Ascending aorta (tissue), 2 donors: ENCODE measurements at regions not wholly inside any gene's neighbourhood (a gene's known extent, or its start where the extent isn't known, plus 50 kb on each side); places are given as distances from the start of the nearest gene placed in this dataset.
"Not testable (repeated sequence)": the region's sequence is repeated elsewhere in the genome, so short reads cannot be mapped to it uniquely, and the experiment has no call there.

Experiments used
- DNase-seq, 2 donors: peaks; one replicate each; pipeline ENCODE4 v3.0.0-alpha.2; 2019; ENCODE audit warnings: low spot score in 2 of 2
- H3K27ac ChIP-seq, 2 donors: fragments of 200-600 bp; sonication (generic); one replicate each; pipeline ENCODE4 v1.5.1; 2016 to 2017; ENCODE audit warnings: mild to moderate bottlenecking in 1 of 2
- H3K27me3 ChIP-seq: fragments of 200-600 bp; sonication (generic); one replicate; pipeline ENCODE4 v1.5.1; 2017
- H3K36me3 ChIP-seq, 2 donors: fragments of 200-600 bp; sonication (generic); one replicate each; pipeline ENCODE4 v1.5.1; 2016
- H3K4me1 ChIP-seq, 2 donors: fragments of 200-600 bp; sonication (generic); one replicate each; pipeline ENCODE4 v1.5.1; 2016 to 2017; ENCODE audit warnings: mild to moderate bottlenecking in 1 of 2
- H3K4me3 ChIP-seq, 2 donors: fragments of 200-600 bp; sonication (generic); one replicate each; pipeline ENCODE4 v1.5.1; 2016 to 2017; ENCODE audit warnings: mild to moderate bottlenecking in 1 of 2
- H3K9me3 ChIP-seq, 2 donors: fragments of 200-600 bp; sonication (generic); one replicate each; pipeline ENCODE4 v1.5.1; 2016
- intact Hi-C: fragments of 100-400 bp; cut with DNase I; formaldehyde crosslinking; loops from one replicate; pipeline ENCODE4 v1.15.1; 2023
- TF ChIP-seq, protein P1 (sequence below), 3 experiments: fragments of 200-600 bp in 2 of 3; fragments of 450-650 bp in 1 of 3; sonication (generic) in 2 of 3; IDR thresholded peaks; one replicate each; pipeline ENCODE4 v1.5.1; 2016 to 2019; ENCODE audit warnings: antibody characterized with exemption in 3 of 3, mild to moderate bottlenecking in 1 of 3, moderate library complexity in 1 of 3

DNA sequence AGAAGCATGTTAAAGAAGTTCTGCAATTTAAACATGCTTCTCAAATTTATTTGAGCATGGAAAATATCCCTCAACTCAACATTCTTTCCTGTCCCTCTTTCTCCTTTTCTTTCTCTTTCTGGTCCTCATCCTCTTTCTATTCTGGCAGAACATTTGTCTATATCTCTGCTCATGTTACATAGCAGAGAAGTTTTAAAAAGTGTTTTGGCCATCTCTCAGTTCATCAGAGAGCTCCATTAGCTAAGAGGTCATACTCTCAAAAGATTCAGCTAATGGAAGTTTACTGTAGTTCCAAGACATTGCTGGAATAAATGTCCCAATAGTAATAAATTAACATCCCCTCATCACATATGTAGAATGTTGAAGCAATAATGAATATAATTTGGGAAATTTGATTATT is 53.5 kb downstream of the XCL2 start:
- Histone ChIP-seq H3K27ac (no peak overlapping the region), H3K4me3 (no peak overlapping the region), H3K4me1 (peaks cover 0 to 2% of the 10 kb centered on the region in 2 donors), H3K36me3 (no peaks in the 10 kb centered on the region), H3K27me3 (no peaks in the 10 kb centered on the region), H3K9me3 (no peaks in the 10 kb centered on the region)
- TF ChIP-seq, protein P1, sequence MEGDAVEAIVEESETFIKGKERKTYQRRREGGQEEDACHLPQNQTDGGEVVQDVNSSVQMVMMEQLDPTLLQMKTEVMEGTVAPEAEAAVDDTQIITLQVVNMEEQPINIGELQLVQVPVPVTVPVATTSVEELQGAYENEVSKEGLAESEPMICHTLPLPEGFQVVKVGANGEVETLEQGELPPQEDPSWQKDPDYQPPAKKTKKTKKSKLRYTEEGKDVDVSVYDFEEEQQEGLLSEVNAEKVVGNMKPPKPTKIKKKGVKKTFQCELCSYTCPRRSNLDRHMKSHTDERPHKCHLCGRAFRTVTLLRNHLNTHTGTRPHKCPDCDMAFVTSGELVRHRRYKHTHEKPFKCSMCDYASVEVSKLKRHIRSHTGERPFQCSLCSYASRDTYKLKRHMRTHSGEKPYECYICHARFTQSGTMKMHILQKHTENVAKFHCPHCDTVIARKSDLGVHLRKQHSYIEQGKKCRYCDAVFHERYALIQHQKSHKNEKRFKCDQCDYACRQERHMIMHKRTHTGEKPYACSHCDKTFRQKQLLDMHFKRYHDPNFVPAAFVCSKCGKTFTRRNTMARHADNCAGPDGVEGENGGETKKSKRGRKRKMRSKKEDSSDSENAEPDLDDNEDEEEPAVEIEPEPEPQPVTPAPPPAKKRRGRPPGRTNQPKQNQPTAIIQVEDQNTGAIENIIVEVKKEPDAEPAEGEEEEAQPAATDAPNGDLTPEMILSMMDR (IDR thresholded peaks at IDR 0.05), result no peak
- intact Hi-C loops, result no loop called here
- no peak for DNase-seq

DNA sequence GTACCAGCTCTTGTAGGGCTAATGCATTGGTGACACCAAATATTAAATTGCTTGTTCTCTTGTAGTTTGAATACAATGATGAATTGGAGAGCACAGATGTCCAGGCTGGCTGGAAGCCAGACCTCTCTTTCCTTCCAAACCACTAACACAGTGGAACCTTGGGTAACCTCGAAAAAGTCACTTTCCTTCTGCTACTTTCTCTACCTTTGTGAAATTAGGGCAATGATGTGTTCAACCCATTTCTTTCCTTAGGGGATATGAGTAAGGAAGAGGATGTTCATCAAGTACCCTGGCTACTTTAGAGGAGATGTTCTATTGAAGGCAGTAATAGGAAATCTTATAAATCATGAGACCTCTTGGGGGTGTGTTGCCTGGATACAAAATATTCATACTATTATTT is 55.7 kb downstream of the XCL2 start:
- no peak overlapping the region for H3K27ac ChIP-seq
- TF ChIP-seq, protein P1 (IDR thresholded peaks at IDR 0.05), result no peak
- peaks cover 3 to 8% of the 10 kb centered on the region in 2 donors for H3K4me1 ChIP-seq
- no peaks in the 10 kb centered on the region for H3K27me3 ChIP-seq
- no peak for DNase-seq
- H3K36me3 ChIP-seq, result no peaks in the 10 kb centered on the region
- H3K9me3 ChIP-seq, result no peaks in the 10 kb centered on the region
- intact Hi-C loops, result no loop called here
- no peak overlapping the region for H3K4me3 ChIP-seq

DNA sequence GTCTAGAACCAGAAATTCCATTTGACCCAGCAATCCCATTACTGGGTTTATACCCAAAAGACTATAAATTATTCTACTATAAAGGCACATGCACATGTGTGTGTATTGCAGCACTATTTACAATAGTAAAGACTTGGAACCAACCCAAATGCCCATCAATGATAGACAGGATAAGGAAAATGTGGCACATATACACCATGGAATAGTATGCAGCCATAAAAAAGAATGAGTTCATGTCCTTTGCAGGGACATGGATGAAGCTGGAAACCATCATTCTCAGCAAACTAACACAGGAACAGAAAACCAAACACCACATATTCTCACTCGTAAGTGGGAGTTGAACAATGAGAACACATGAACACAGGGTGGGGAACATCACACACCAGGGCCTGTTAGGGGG is 57.0 kb downstream of the XCL2 start:
- H3K9me3 ChIP-seq, DNase-seq, H3K36me3 ChIP-seq, intact Hi-C loops, H3K27ac ChIP-seq, H3K4me3 ChIP-seq, H3K27me3 ChIP-seq: not testable (repeated sequence)
- peaks cover 5 to 12% of the 10 kb centered on the region in 2 donors for H3K4me1 ChIP-seq

DNA sequence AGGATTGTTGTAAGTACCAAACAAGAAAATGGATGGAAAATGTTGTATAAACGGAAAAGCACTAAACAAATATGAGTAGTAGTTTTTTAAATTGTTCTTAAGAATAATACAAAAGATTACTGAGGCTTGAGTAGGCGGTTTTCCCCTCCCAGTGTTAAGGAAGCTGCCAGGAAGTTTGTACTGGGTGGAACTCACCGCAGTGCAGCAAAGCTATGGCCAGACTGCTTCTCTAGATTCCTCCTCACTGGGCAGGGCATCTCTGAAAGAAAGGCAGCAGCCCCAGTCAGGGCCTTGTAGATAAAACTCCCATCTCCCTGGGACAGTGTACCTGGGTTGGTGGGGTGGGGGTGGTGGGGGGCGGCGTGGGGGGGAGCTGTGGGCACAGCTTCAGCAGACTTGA is 58.7 kb downstream of the XCL2 start:
- TF ChIP-seq, protein P1 (IDR thresholded peaks at IDR 0.05), result no peak
- Histone ChIP-seq H3K36me3 (no peaks in the 10 kb centered on the region), H3K4me3 (no peak overlapping the region), H3K27me3 (no peaks in the 10 kb centered on the region), H3K4me1 (peaks cover 5 to 12% of the 10 kb centered on the region in 2 donors), H3K9me3 (no peaks in the 10 kb centered on the region), H3K27ac (peak overlapping the region in 1 of 2 donors; percentile 39)
- intact Hi-C loops, result no loop called here
- peak in 1 of 2 donors; percentile 67 for DNase-seq

DNA sequence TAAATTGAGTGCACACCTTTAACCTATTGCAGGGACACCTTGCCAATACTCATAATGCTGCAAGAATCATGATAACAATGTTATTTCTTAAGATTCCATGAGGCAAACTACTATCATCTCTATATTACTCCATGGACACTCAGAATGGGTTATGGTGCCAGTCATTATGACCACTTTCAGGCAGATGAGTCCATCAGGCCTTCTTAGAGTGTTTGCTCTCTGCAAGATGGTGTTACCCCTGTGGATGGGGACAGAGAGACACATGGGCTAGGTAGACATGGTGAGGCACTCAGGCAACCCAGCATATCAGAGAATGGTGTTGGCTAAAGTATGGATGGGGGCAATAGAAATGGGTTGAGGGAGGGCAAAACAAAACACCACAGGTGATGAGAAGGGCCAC is 59.7 kb downstream of the XCL2 start:
- Histone ChIP-seq H3K27me3 (no peaks in the 10 kb centered on the region), H3K4me3 (no peak overlapping the region), H3K4me1 (peaks cover 5 to 12% of the 10 kb centered on the region in 2 donors), H3K36me3 (no peaks in the 10 kb centered on the region), H3K9me3 (no peaks in the 10 kb centered on the region), H3K27ac (peak overlapping the region in 1 of 2 donors; percentile 33)
- TF ChIP-seq, protein P1 (IDR thresholded peaks at IDR 0.05), result no peak
- intact Hi-C loops, result no loop called here
- DNase-seq, result no peak

DNA sequence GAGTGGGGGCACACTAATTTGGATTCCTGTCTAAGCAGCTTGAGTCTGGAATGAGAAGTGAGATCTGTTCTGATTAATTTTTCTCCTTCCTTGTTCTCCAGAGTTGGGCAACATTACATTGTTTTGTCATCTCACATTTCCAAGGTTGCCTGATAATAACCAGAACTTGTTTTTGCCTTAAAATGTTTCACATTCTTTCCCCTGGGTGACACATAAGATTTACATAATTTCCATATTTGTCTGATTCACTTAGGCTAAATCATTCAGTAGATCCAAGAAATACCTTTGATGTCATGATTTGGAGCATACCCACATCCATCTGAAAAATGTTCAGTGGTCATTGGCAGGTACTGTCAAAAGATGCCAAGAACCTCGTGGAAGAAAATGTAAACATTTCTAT is 60.3 kb downstream of the XCL2 start:
- DNase-seq, result no peak
- Histone ChIP-seq H3K4me3 (no peak overlapping the region), H3K27ac (peak overlapping the region; percentile 39 to 53), H3K27me3 (no peaks in the 10 kb centered on the region), H3K9me3 (no peaks in the 10 kb centered on the region), H3K36me3 (no peaks in the 10 kb centered on the region), H3K4me1 (peaks cover 5 to 12% of the 10 kb centered on the region in 2 donors)
- TF ChIP-seq, protein P1 (IDR thresholded peaks at IDR 0.05), result no peak
- intact Hi-C loops, result no loop called here
